Mammary epithelial cell (primary cell): ENCODE measurements at regions not wholly inside any gene's neighbourhood (a gene's known extent, or its start where the extent isn't known, plus 50 kb on each side); places are given as distances from the start of the nearest gene placed in this dataset.

Source experiments
- EZH2 ChIP-seq: IDR thresholded peaks from 2 replicates; pipeline ENCODE4 v1.6.1; 2012; ENCODE audit warnings: low read length, inconsistent platforms, borderline replicate concordance
- TF ChIP-seq, protein P1 (sequence below), 2 donors: IDR thresholded peaks in 1 of 2; conservative IDR thresholded peaks in 1 of 2; 2 replicates each; pipeline ENCODE4 v1.5.1; 2011 to 2012; ENCODE audit warnings: inconsistent platforms in 2 of 2, low read length in 2 of 2, mild to moderate bottlenecking in 2 of 2, control low read depth in 1 of 2, low read depth in 1 of 2; ENCODE audit not compliant: insufficient read depth in 1 of 2; ENCODE audit errors: extremely low read depth in 1 of 2

DNA sequence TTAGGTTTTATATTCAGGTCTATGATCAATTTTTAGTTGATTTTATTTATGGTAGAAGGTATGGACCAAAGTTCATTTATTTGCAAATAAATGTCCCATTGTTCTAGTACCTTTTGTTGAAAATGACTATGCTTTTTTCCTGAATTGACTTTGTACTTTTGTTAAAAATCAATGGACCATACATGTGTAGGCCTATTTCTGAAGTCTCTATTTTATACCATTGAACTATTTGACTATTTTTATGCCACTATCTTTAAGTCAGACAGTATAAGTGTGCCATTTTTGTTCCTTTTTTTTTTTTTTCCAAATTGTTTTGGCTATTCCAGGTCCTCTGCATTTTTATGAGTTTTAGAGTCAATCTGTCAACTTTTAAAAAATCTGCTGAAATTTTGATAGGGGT lies 73.6 kb upstream of the UGP2 start:
- TF ChIP-seq, protein P1, sequence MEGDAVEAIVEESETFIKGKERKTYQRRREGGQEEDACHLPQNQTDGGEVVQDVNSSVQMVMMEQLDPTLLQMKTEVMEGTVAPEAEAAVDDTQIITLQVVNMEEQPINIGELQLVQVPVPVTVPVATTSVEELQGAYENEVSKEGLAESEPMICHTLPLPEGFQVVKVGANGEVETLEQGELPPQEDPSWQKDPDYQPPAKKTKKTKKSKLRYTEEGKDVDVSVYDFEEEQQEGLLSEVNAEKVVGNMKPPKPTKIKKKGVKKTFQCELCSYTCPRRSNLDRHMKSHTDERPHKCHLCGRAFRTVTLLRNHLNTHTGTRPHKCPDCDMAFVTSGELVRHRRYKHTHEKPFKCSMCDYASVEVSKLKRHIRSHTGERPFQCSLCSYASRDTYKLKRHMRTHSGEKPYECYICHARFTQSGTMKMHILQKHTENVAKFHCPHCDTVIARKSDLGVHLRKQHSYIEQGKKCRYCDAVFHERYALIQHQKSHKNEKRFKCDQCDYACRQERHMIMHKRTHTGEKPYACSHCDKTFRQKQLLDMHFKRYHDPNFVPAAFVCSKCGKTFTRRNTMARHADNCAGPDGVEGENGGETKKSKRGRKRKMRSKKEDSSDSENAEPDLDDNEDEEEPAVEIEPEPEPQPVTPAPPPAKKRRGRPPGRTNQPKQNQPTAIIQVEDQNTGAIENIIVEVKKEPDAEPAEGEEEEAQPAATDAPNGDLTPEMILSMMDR (conservative IDR thresholded peaks at IDR 0.05 in 1 of 2, IDR thresholded peaks at IDR 0.05 in 1 of 2; ENCODE audit: extremely low read depth in 1 of 2, insufficient read depth in 1 of 2, low read depth in 1 of 2, low read length in 2 of 2): no peak
- TF ChIP-seq EZH2: no peak
